ENCODE measurements at regions not wholly inside any gene's neighbourhood (a gene's known extent, or its start where the extent isn't known, plus 50 kb on each side); places are given as distances from the start of the nearest gene placed in this dataset.

DNA sequence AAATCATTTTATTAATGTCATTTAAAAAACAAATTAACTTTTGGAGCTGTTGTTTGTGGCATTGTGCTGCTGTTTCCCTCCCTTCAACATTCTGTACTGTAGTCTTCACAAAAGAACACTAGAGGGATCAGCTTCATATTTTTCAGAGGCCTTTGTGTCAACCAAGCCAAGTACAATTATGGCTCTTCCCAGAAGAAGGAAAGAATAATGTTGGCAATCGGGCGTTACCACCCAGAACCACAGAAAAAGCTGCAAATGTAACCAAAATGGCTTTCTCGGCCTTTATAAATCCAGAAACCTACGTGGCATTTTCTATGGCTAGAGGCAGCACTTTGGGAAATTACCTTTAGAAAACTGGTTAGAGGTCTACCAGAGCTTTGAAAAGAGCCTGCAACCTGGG lies 98.8 kb upstream of the COL1A2 start:
- 1% methylated on average over 4 of the region's 4 CpGs for WGBS (ENCODE audit: insufficient coverage, low coverage, missing lambda C conversion rate)
- peak; percentile 79 for ATAC-seq
- CTCF ChIA-PET (ENCODE audit: low intra/inter-chr PET ratio) = no interaction called here
- Histone ChIP-seq H3K27me3 (ENCODE audit: control insufficient read depth in 2 of 2, insufficient read depth in 2 of 2, low read length in 2 of 2) (no peaks in the 10 kb centered on the region), H3K27ac (ENCODE audit: extremely low read depth, low read depth, low read length) (no peak overlapping the region), H3K79me2 (ENCODE audit: control insufficient read depth, insufficient read depth, low read length) (no peaks in the 10 kb centered on the region), H3K9me1 (ENCODE audit: control insufficient read depth, insufficient read depth, low read length) (no peaks in the 10 kb centered on the region), H3K36me3 (ENCODE audit: control insufficient read depth, insufficient read depth, low read length) (no peaks in the 10 kb centered on the region), H3K4me2 (ENCODE audit: insufficient read depth, low read length) (no peak overlapping the region), H3K4me1 (replicated peaks in 1 of 2; ENCODE audit: control insufficient read depth in 2 of 2, insufficient read depth in 2 of 2, low read length in 2 of 2) (no peaks in the 10 kb centered on the region), H3K4me3 (no peak overlapping the region), H4K20me1 (replicated peaks; ENCODE audit: control insufficient read depth, insufficient read depth, low read length) (no peaks in the 10 kb centered on the region), H3K9me3 (replicated peaks; ENCODE audit: control insufficient read depth, insufficient read depth, low read depth, low read length) (no peaks in the 10 kb centered on the region), H3K9ac (ENCODE audit: insufficient read depth in 1 of 2, low read depth in 2 of 2, low read length in 2 of 2) (no peak overlapping the region), H2AFZ (ENCODE audit: low read depth, low read length) (no peak overlapping the region)
- no peak for DNase-seq (ENCODE audit: extremely low read depth in 1 of 4, low spot score in 3 of 4)
- TF ChIP-seq, protein P1, sequence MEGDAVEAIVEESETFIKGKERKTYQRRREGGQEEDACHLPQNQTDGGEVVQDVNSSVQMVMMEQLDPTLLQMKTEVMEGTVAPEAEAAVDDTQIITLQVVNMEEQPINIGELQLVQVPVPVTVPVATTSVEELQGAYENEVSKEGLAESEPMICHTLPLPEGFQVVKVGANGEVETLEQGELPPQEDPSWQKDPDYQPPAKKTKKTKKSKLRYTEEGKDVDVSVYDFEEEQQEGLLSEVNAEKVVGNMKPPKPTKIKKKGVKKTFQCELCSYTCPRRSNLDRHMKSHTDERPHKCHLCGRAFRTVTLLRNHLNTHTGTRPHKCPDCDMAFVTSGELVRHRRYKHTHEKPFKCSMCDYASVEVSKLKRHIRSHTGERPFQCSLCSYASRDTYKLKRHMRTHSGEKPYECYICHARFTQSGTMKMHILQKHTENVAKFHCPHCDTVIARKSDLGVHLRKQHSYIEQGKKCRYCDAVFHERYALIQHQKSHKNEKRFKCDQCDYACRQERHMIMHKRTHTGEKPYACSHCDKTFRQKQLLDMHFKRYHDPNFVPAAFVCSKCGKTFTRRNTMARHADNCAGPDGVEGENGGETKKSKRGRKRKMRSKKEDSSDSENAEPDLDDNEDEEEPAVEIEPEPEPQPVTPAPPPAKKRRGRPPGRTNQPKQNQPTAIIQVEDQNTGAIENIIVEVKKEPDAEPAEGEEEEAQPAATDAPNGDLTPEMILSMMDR (IDR thresholded peaks at IDR 0.05 in 2 of 3, conservative IDR thresholded peaks at IDR 0.05 in 1 of 3; ENCODE audit: insufficient read depth in 2 of 3, low read depth in 1 of 3, low read length in 3 of 3) = peak in 2 of 3 experiments; percentile 12 to 29; a peak in 2 of 6 replicates
- TF ChIP-seq NR2F6 (CRISPR knock-in tag; IDR thresholded peaks at IDR 0.05) (no peak), RAD21 (CRISPR knock-in tag; conservative IDR thresholded peaks at IDR 0.05 in 1 of 2, IDR thresholded peaks at IDR 0.05 in 1 of 2) (peak in 1 of 2 experiments; percentile 57; a peak in 2 of 4 replicates)
- intact Hi-C loops (cut with micrococcal nuclease) = loop anchor here (1.0 to 10.0 kb wide), 2 partner anchors 99 to 1179 kb away; no protein-coding TSS in a partner anchor
- POLR2A ChIA-PET = interaction anchor here (1.0 kb wide), 1 partner anchor 80 kb away, joined by 3 read pairs; no protein-coding TSS in a partner anchor
- in situ Hi-C loops (cut with MboI) = no loop called here
- BruUV-seq (replicated peaks) = no TSS peak
- no peak for FAIRE-seq

DNA sequence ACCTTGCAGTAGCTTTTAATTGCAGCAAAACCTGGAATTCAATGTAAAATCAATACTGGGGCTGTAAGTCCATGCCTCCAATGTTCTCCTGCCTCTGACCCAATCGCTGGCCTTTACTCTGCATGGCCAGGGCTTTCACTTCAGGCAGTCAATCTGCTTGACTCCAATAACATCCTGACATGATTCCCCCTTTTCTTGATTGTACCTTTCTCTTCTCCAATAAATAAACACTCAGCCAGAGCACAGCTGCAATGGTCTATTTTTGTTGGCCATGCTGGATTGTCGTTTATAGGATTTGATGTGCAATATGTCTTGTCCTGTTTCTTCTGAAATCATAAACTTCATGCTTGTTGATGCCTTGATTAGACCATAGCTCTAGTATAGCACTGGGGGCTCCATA lies 97.8 kb upstream of the COL1A2 start:
- intact Hi-C loops (cut with micrococcal nuclease) (loop anchor here (1.0 to 10.0 kb wide), 2 partner anchors 98 to 1178 kb away; no protein-coding TSS in a partner anchor), in situ Hi-C loops (cut with MboI) (no loop called here)
- Histone ChIP-seq H3K9me3 (replicated peaks; ENCODE audit: control insufficient read depth, insufficient read depth, low read depth, low read length) (no peaks in the 10 kb centered on the region), H3K27ac (ENCODE audit: extremely low read depth, low read depth, low read length) (no peak overlapping the region), H3K4me2 (ENCODE audit: insufficient read depth, low read length) (no peak overlapping the region), H4K20me1 (replicated peaks; ENCODE audit: control insufficient read depth, insufficient read depth, low read length) (no peaks in the 10 kb centered on the region), H3K9me1 (ENCODE audit: control insufficient read depth, insufficient read depth, low read length) (no peaks in the 10 kb centered on the region), H3K79me2 (ENCODE audit: control insufficient read depth, insufficient read depth, low read length) (no peaks in the 10 kb centered on the region), H3K36me3 (ENCODE audit: control insufficient read depth, insufficient read depth, low read length) (no peaks in the 10 kb centered on the region), H3K4me3 (no peak overlapping the region), H3K27me3 (ENCODE audit: control insufficient read depth in 2 of 2, insufficient read depth in 2 of 2, low read length in 2 of 2) (no peaks in the 10 kb centered on the region), H3K9ac (ENCODE audit: insufficient read depth in 1 of 2, low read depth in 2 of 2, low read length in 2 of 2) (no peak overlapping the region), H2AFZ (ENCODE audit: low read depth, low read length) (no peak overlapping the region), H3K4me1 (replicated peaks in 1 of 2; ENCODE audit: control insufficient read depth in 2 of 2, insufficient read depth in 2 of 2, low read length in 2 of 2) (no peaks in the 10 kb centered on the region; a peak in 1 of 5 replicates)
- CTCF ChIA-PET (ENCODE audit: low intra/inter-chr PET ratio) = no interaction called here
- FAIRE-seq (no peak), DNase-seq (ENCODE audit: extremely low read depth in 1 of 4, low spot score in 3 of 4) (no peak), ATAC-seq (no peak)
- 0% methylated on average over 2 of the region's 2 CpGs for whole genome bisulfite sequencing (ENCODE audit: insufficient coverage, low coverage, missing lambda C conversion rate)
- POLR2A ChIA-PET = no interaction called here
- no TSS peak for BruUV-seq (replicated peaks)
- no peak for TF ChIP-seq EP400 (IDR thresholded peaks at IDR 0.05)
- no peak for TF ChIP-seq CBFA2T2 (conservative IDR thresholded peaks at IDR 0.05)
- no peak for TF ChIP-seq RFX5 (IDR thresholded peaks at IDR 0.05; ENCODE audit: low read depth, low read length)
- TF ChIP-seq MAZ (CRISPR knock-in tag; conservative IDR thresholded peaks at IDR 0.05 in 1 of 2, IDR thresholded peaks at IDR 0.05 in 1 of 2) = no peak
- TF ChIP-seq, protein P2, sequence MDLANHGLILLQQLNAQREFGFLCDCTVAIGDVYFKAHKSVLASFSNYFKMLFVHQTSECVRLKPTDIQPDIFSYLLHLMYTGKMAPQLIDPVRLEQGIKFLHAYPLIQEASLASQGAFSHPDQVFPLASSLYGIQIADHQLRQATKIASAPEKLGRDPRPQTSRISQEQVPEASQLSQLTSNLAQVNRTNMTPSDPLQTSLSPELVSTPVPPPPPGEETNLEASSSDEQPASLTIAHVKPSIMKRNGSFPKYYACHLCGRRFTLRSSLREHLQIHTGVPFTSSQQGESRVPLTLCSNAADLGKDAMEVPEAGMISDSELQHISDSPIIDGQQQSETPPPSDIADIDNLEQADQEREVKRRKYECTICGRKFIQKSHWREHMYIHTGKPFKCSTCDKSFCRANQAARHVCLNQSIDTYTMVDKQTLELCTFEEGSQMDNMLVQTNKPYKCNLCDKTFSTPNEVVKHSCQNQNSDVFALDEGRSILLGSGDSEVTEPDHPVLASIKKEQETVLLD (IDR thresholded peaks at IDR 0.05) = no peak
- no peak for TF ChIP-seq PTRF (tag; IDR thresholded peaks at IDR 0.05)
- TF ChIP-seq LEF1 (IDR thresholded peaks at IDR 0.05) = no peak
- TF ChIP-seq YY1 (IDR thresholded peaks at IDR 0.05; ENCODE audit: borderline replicate concordance in 1 of 3, control insufficient read depth in 1 of 3, extremely low read depth in 1 of 3, insufficient read depth in 3 of 3, insufficient read length in 1 of 3, insufficient replicate concordance in 2 of 3, low read depth in 1 of 3, low read length in 2 of 3) = no peak
- no peak for TF ChIP-seq XRCC5 (IDR thresholded peaks at IDR 0.05; ENCODE audit: low read depth, low read length)
- no peak for TF ChIP-seq U2AF1 (optimal IDR thresholded peaks at IDR 0.05; ENCODE audit: low read depth, low read length)
